Aorta (tissue), 5 donors: ENCODE measurements at regions not wholly inside any gene's neighbourhood (a gene's known extent, or its start where the extent isn't known, plus 50 kb on each side); places are given as distances from the start of the nearest gene placed in this dataset.

Experiments used
- ATAC-seq: fragments of 200-7000 bp; cut with Tn5 transposase; one replicate; pipeline ENCODE4 v1.9.1; 2022; ENCODE audit warnings: moderate library complexity; ENCODE audit not compliant: low FRiP score
- DNase-seq, 2 donors: peaks; one replicate each; pipeline ENCODE4 v3.0.0-alpha.2; 2020
- H3K27ac ChIP-seq, 2 donors: one replicate each; pipeline ENCODE4 v1.5.1; 2013; ENCODE audit warnings: low read length in 2 of 2, mild to moderate bottlenecking in 2 of 2, moderate library complexity in 2 of 2, control low read depth in 1 of 2, inconsistent platforms in 1 of 2, low read depth in 1 of 2
- H3K27me3 ChIP-seq, 2 donors: one replicate each; pipeline ENCODE4 v1.6.1; 2013; ENCODE audit warnings: control low read depth in 1 of 2, low read length in 1 of 2, mild to moderate bottlenecking in 1 of 2, moderate library complexity in 1 of 2; ENCODE audit not compliant: insufficient read depth in 2 of 2, control insufficient read depth in 1 of 2
- H3K36me3 ChIP-seq, 2 donors: one replicate each; pipeline ENCODE4 v1.6.1; 2013; ENCODE audit warnings: control low read depth in 1 of 2, low read length in 1 of 2, mild to moderate bottlenecking in 1 of 2; ENCODE audit not compliant: insufficient read depth in 2 of 2, control insufficient read depth in 1 of 2
- H3K4me1 ChIP-seq, 2 donors: one replicate each; pipeline ENCODE4 v1.6.1; 2013; ENCODE audit warnings: low read length in 2 of 2, control low read depth in 1 of 2, mild to moderate bottlenecking in 1 of 2, moderate library complexity in 1 of 2; ENCODE audit not compliant: insufficient read depth in 2 of 2, control insufficient read depth in 1 of 2
- H3K4me3 ChIP-seq, 2 donors: one replicate each; pipeline ENCODE4 v1.5.1; 2013; ENCODE audit warnings: low read length in 2 of 2, control low read depth in 1 of 2, mild to moderate bottlenecking in 1 of 2
- H3K9me3 ChIP-seq: one replicate; pipeline ENCODE4 v1.6.1; 2013; ENCODE audit warnings: mild to moderate bottlenecking, low read length; ENCODE audit not compliant: control insufficient read depth
- WGBS, 2 donors: extraction: QIAGEN DNeasy Blood & Tissue Kit; methylation state at CpG; one replicate each; pipeline ENCODE4 v1.1.7; 2013; 5-methylcytosine and 5-hydroxymethylcytosine counted together
- intact Hi-C, 2 donors: fragments of 100-400 bp; cut with DNase I; formaldehyde crosslinking; loops; one replicate each; pipeline versions ENCODE4 v1.14.2 to v1.15.0; 2022
- donor health status: healthy with polysubstance abuse.
- donor health status: Bipolar disorder and iron deficiency.
- donor health status: DM: no; HTN: no; CAD: no.
- donor health status: DM: no; HTN: no; CAD: no.
- donor health status: DM: yes; HTN: yes; CAD: no.

GRCh38 chr6:91438570-91438969 lies 851.7 kb upstream of the MAP3K7 start:
- ATAC-seq = no peak
- DNase-seq = no peak
- Histone ChIP-seq H3K27me3 (no peaks in the 10 kb centered on the region), H3K36me3 (no peaks in the 10 kb centered on the region), H3K4me1 (peaks cover 0 to 2% of the 10 kb centered on the region in 2 donors), H3K9me3 (no peaks in the 10 kb centered on the region), H3K4me3 (no peak overlapping the region), H3K27ac (no peak overlapping the region)
- WGBS, 2 donors = 34 to 43% methylated on average over 2 of the region's 2 CpGs
- intact Hi-C loops = no loop called here

- H3K27ac ChIP-seq = no peak overlapping the region
- no peaks in the 10 kb centered on the region for H3K27me3 ChIP-seq
- H3K9me3 ChIP-seq = no peaks in the 10 kb centered on the region
- ATAC-seq (no peak), DNase-seq (no peak)
- peaks cover 0 to 2% of the 10 kb centered on the region in 2 donors for H3K4me1 ChIP-seq
- H3K36me3 ChIP-seq = no peaks in the 10 kb centered on the region
- 72 to 76% methylated on average over 2 of the region's 2 CpGs for WGBS, 2 donors
- intact Hi-C loops = no loop called here
- no peak overlapping the region for H3K4me3 ChIP-seq
Measured at GRCh38 chr6:91437315-91437729, 850.5 kb upstream of the MAP3K7 start.

- intact Hi-C loops = no loop called here
- H3K4me3 ChIP-seq = no peak overlapping the region
- no peak for DNase-seq
- H3K27ac ChIP-seq = no peak overlapping the region
- no peak for ATAC-seq
- peaks cover 0 to 2% of the 10 kb centered on the region in 2 donors for H3K4me1 ChIP-seq
- H3K27me3 ChIP-seq = no peaks in the 10 kb centered on the region
- H3K36me3 ChIP-seq = no peaks in the 10 kb centered on the region
- 86 to 90% methylated on average over 2 of the region's 2 CpGs for WGBS, 2 donors
- H3K9me3 ChIP-seq = no peaks in the 10 kb centered on the region
Measured at GRCh38 chr6:91436448-91436847, 849.6 kb upstream of the MAP3K7 start.

GRCh38 chr6:91435630-91436029 lies 848.8 kb upstream of the MAP3K7 start:
- Histone ChIP-seq H3K27ac (no peak overlapping the region), H3K36me3 (no peaks in the 10 kb centered on the region), H3K27me3 (no peaks in the 10 kb centered on the region), H3K4me3 (no peak overlapping the region), H3K4me1 (peaks cover 0 to 2% of the 10 kb centered on the region in 2 donors), H3K9me3 (no peaks in the 10 kb centered on the region)
- no peak for ATAC-seq
- intact Hi-C loops = no loop called here
- 92 to 94% methylated on average over 1 of the region's 1 CpG for WGBS, 2 donors
- no peak for DNase-seq

GRCh38 chr6:91434576-91434975 lies 847.7 kb upstream of the MAP3K7 start:
- no peaks in the 10 kb centered on the region for H3K36me3 ChIP-seq
- H3K4me1 ChIP-seq = peaks cover 0 to 2% of the 10 kb centered on the region in 2 donors
- DNase-seq (no peak), ATAC-seq (no peak)
- H3K27me3 ChIP-seq = no peaks in the 10 kb centered on the region
- H3K4me3 ChIP-seq = no peak overlapping the region
- no peak overlapping the region for H3K27ac ChIP-seq
- intact Hi-C loops = no loop called here
- 69 to 80% methylated on average over 2 of the region's 2 CpGs for WGBS, 2 donors
- no peaks in the 10 kb centered on the region for H3K9me3 ChIP-seq

GRCh38 chr6:91433660-91434534 lies 847.0 kb upstream of the MAP3K7 start:
- peaks cover 0 to 2% of the 10 kb centered on the region in 2 donors for H3K4me1 ChIP-seq
- no peaks in the 10 kb centered on the region for H3K27me3 ChIP-seq
- no peak for ATAC-seq
- intact Hi-C loops = no loop called here
- DNase-seq = no peak
- H3K4me3 ChIP-seq = no peak overlapping the region
- WGBS, 2 donors = 55 to 61% methylated on average over 4 of the region's 4 CpGs
- H3K9me3 ChIP-seq = no peaks in the 10 kb centered on the region
- H3K27ac ChIP-seq = no peak overlapping the region
- no peaks in the 10 kb centered on the region for H3K36me3 ChIP-seq

GRCh38 chr6:91428953-91429560 lies 842.2 kb upstream of the MAP3K7 start:
- H3K9me3 ChIP-seq = no peaks in the 10 kb centered on the region
- H3K4me1 ChIP-seq = peaks cover 0 to 2% of the 10 kb centered on the region in 2 donors
- no peaks in the 10 kb centered on the region for H3K36me3 ChIP-seq
- H3K27me3 ChIP-seq = no peaks in the 10 kb centered on the region
- intact Hi-C loops = no loop called here
- ATAC-seq (no peak), DNase-seq (no peak)
- H3K27ac ChIP-seq = no peak overlapping the region
- H3K4me3 ChIP-seq = no peak overlapping the region

GRCh38 chr6:91428296-91428695 lies 841.4 kb upstream of the MAP3K7 start:
- Histone ChIP-seq H3K9me3 (no peaks in the 10 kb centered on the region), H3K27me3 (no peaks in the 10 kb centered on the region), H3K36me3 (no peaks in the 10 kb centered on the region), H3K4me1 (no peaks in the 10 kb centered on the region), H3K4me3 (no peak overlapping the region), H3K27ac (no peak overlapping the region)
- ATAC-seq (no peak), DNase-seq (no peak)
- intact Hi-C loops = no loop called here
- 6 to 15% methylated on average over 3 of the region's 3 CpGs for WGBS, 2 donors

GRCh38 chr6:91420243-91420642 lies 833.4 kb upstream of the MAP3K7 start:
- Histone ChIP-seq H3K4me1 (no peaks in the 10 kb centered on the region), H3K4me3 (no peak overlapping the region), H3K27me3 (no peaks in the 10 kb centered on the region), H3K9me3 (peaks cover 2% of the 10 kb centered on the region), H3K27ac (no peak overlapping the region), H3K36me3 (no peaks in the 10 kb centered on the region)
- no peak for ATAC-seq
- DNase-seq = no peak
- 58 to 69% methylated on average over 1 of the region's 1 CpG for WGBS, 2 donors
- intact Hi-C loops = no loop called here
